ENCODE measurements at regions not wholly inside any gene's neighbourhood (a gene's known extent, or its start where the extent isn't known, plus 50 kb on each side); places are given as distances from the start of the nearest gene placed in this dataset.
A peak's percentile ranks its signal among the peaks of the same experiment; 100 is the strongest.

DNA sequence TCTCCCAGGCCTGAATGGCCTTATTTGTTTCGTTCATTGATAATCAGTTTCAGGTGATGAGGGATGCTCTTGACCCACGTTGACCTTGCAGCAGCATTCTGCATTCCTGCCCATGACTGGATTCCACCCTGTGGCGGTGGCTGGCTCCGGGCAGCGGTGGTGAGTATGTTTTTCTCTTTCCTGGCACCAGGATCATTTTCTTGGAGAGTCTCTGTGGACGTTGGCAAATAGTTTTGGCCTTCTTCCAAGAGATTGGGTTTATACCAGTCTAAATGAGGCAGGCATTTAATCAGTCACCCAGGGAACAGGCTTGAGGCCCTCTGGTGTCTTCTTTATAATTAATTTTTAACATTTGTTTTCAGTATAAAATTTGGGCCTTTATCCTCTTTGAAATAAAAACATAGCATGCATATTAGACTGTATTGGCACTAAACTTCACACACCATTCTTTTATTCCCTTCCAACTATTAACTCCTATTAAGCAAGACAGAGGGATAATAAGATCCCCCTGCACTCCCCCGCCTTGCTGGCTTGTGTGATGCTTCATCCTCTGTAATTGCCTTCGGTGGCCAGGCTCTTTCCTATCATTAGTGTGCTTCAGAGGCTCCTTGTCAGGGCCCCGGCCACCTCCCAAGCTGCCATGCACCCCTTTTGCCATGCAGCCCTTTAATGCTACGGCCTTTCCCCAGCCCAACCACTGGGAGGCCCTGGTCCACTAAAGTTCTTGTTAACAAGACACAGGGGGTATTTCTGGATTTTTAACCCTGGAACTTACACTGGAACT is 176.2 kb upstream of the TOPAZ1 start:
- DNase-seq = peak; percentile 97

GRCh38 chr3:44066806-44067205 is 174.9 kb upstream of the TOPAZ1 start:
- no peak for DNase-seq

GRCh38 chr3:44067431-44067830 is 174.3 kb upstream of the TOPAZ1 start:
- DNase-seq = no peak

GRCh38 chr3:44068753-44069152 is 172.9 kb upstream of the TOPAZ1 start:
- DNase-seq = no peak

GRCh38 chr3:44069276-44069675 is 172.4 kb upstream of the TOPAZ1 start:
- DNase-seq = no peak

GRCh38 chr3:44070841-44071546 is 170.7 kb upstream of the TOPAZ1 start:
- DNase-seq = no peak

DNA sequence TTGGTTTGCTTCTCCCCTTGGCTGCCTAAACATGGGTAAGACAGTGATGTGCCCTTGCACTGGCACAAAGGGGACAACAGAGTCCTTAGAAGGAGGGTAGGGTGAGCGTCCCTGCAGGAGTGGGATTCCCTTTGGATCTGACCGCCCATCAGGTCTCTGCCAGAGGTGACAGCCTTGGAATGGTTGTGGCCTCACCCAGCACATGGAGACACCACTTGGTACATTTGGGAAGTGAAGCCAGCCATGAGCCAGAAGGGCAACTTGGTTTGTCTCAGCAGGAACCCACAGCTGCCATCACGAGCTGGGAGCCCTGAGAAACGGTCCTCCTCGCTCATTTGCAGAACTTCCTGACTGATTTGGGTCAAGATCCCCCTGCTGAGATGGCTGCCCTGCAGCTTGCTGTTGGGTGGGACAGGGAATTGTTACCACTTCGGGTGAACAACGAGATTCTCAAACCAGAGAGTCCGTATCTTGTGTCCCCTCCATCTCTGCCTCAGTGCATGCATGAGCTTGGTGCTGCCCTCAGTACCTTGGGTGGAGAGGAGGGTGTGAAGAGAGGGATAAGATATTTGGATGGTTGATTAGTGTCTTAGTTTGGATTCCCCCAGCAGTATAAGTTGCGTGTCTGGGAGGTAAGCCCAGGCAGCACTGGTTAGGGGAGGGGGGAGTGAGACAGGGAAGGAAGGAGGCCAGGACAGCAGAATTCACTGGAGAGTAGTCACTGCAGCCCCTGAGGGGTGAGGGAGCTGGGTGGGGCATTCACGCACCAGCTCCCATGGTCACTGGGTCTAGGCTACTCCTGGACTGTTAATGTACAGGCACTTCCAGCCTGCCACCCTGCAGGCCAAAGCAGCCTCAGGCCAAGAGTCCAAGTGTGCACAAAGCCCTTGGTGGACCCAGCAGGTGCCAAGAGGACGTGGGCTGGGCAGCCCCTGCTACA is 168.8 kb upstream of the TOPAZ1 start:
- no peak for DNase-seq

DNA sequence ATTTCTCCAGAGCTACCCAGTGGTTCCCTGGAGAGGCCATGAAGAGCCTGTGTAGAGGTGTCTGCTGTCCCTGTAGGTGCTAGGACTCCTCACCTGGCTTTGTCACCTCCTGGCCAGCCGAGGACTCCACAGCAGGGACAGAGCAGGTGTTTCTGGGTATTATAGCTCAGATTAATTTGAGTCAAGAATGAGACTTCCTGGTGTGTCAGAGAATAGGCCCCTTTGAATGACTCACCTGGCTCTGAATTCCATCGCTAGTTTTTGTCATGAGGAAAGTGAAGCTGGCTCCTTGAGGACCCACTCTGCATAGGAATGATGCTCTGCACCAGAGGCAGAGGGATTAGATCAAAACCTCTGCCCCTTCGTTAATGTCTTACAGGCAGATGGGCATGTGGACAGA is 167.5 kb upstream of the TOPAZ1 start:
- no peak for DNase-seq

DNA sequence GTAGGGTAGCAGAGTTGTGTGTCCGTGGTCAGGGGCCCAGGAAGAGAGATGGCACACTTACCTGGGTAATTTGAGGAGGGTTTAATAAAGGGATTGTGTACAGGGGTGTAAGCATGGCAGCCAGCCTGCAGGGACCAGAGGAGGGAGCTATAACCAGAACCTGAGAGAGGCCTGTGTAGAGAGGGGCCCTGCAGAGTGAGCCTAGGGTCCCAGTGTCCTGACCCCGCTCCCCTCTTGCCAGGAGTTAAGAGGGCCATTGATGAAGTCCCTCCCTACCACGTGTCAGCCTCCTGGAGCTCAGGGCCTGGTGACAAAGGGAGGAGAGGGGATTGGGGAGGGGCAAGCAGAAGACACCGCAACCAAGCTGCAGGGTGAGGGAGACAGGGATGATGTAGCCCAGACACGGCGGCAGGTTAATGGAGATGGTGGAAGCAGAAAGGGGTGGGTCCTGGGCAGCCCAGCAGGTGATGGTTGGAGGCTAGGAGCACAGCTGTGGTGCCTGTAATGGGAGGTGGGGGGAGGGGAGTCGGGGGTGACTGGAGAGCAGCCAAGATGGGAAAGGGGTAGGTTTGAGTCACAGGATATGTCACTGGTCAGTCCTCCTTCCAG is 165.4 kb upstream of the TOPAZ1 start:
- no peak for DNase-seq

DNA sequence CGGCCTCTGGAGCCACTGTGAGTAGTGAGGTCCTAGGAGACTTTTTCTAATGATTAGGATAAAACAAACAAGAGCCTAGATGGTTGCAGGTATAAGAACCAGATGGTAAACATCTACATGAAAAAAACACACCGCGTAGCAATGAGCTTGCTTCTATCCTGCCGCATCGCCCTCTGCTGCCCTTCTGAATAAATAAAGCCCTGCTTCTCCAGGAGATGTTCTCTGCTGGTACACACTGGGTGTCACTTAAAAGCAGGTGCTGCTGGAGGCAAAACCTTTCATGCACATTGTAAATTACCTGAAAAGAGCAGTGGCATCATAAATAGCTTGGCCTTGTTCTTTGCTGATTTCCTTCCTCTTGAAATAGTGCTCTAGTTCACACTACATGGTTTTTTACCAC is 164.4 kb upstream of the TOPAZ1 start:
- no peak for DNase-seq

GRCh38 chr3:44078863-44079262 is 162.8 kb upstream of the TOPAZ1 start:
- no peak for DNase-seq

- DNase-seq = no peak
Measured at GRCh38 chr3:44079916-44080315, 161.8 kb upstream of the TOPAZ1 start.

DNA sequence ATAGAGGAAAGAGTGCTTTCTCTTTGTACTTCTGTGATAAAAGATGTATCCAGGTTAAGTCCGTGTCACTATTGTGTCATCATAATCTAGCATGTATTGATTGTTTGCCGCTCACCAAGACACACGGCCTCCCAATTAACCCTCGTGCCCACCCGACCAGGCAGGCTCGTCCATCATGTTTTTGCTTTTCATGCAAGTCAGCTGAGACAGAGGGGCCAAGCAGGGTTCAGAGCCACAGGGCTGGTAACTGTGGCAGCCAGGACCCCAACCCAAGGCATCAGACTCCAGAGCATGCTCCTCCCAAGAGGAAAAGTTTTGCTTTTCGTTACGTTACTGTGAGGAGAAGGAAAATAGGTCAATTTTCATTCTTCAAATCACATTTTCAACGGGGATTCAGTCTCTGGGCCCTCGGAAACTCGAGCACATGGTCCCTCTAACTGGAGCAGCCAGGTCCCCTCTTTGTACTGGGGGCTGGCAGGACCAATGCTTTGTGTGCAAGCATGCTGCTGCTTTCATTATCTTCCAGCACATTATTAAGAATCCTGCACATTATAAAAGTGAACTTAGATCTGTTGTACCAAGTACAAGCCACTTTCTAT is 161.1 kb upstream of the TOPAZ1 start:
- DNase-seq = no peak

GRCh38 chr3:44090036-44090435 is 151.7 kb upstream of the TOPAZ1 start:
- DNase-seq = no peak

GRCh38 chr3:44092497-44092896 is 149.2 kb upstream of the TOPAZ1 start:
- no peak for DNase-seq

DNA sequence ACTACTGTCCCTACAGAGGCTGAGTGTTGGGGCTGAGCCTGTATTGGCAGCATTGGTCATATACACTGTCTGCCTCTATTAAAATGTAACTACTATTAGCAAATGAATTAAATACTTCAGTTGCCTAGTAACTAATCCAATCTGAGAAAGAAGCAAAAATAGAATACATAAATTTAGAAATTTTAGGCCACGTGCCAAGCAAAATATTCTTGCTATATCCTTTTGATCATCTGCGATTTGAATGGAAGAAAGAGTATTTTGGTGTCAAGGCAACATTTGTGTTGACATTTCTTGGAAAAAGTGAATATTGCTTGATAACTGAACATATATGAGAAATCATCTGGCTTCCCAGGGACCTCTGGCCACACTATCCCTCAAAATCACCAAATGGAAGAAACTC is 148.2 kb upstream of the TOPAZ1 start:
- no peak for DNase-seq

DNA sequence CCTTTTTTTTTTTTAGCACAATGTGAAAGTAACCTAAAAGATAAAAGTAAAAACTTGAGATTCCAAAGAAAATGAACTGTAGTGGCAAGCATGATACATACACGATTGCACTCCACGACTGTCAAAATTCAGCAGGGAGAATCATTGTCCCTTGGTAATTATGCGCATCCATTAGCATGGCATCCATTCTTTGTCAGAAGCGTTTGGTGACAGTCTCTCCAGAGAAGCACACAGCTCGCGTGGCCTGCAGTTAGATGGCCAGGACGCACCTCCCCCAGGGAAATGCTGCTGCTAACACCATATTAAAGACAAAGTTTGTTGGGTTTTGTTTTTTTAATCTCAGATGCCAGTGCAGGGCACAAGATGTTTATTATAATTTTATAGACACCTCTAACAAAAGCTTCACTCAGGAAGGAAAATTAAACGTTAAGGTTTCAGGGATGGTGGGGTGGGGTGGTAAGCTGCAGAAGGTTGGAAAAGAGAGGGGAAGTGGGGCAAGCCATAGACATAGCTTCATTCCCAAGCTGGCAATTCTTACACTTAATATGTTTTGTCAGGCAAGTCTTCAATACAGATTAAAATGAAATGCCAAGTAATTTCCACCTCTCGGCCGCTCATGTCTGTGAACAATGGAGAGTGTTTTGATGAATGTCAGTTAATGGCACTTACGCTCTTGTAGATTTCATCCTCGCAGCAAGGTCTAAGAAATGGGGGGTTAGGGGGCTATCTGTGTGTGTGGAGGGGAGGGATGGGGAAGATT is 142.8 kb upstream of the TOPAZ1 start:
- DNase-seq = no peak

DNA sequence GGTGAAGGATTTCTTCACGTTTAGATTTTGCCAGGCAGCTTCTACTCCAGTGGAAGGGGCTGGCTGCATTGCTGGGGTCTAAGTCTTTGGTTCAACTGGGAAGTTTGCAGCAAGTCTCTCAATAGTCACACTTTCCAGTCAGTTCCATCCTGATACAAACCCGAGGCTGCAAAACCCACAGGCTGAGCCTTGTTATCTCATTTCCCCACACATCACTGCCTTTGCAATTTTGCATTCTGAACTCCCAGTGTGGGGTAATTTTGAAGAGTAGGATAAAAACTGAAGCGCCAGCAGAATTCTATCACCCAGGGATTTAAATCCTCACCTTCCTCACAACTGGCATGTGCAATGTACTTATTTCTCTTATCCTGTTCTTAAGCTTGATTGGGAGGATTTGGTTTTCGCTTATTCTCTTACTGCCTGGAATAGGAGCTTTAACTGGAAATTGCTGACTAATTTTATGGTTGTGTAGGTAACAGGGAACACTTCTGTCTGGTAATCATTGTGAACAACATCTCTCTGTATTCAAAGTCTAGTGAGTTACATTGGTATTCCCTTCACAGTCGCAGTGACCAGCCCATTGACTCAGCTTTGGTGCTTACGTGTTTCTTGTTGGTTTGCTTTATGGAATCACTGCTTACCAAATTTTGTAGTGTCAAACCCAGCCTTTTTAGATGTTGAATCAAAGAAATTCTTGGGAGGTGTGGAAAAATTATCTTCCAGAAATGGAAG is 142.0 kb upstream of the TOPAZ1 start:
- DNase-seq = no peak

- DNase-seq = no peak
Measured at GRCh38 chr3:44100298-44100695, 141.4 kb upstream of the TOPAZ1 start.

DNA sequence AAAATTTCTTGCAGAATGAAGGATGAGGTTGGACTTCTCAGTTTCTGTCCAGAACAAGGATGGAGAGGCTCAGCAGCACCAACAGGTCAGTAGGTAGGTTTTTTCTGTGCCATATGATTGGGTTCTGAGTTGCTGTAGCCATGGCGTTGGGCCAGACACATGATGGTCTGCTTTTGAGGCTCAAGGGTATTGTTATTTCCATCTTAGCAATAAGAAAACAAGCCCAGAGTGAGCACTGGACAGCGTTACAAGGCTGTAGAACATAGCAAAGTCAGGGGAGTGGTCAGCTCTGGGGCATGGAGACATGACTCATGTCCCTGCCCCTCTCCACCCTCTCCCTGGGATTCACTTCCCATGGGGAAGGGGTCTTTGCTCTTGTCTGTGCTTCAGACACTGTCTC is 137.6 kb upstream of the TOPAZ1 start:
- no peak for DNase-seq

GRCh38 chr3:44104668-44105321 is 136.9 kb upstream of the TOPAZ1 start:
- DNase-seq = no peak

All from NCI-H2029 treated with DMSO at 0.1 percent for 48 hours (cell line).